Vagina (tissue), 2 donors: ENCODE measurements at regions not wholly inside any gene's neighbourhood (a gene's known extent, or its start where the extent isn't known, plus 50 kb on each side); places are given as distances from the start of the nearest gene placed in this dataset.
"Not testable (repeated sequence)": the region's sequence is repeated elsewhere in the genome, so short reads cannot be mapped to it uniquely, and the experiment has no call there.

Source experiments
- DNase-seq, 2 donors: peaks; one replicate each; pipeline ENCODE4 v3.0.0-alpha.2; 2017; ENCODE audit errors: extremely low spot score in 2 of 2
- H3K27ac ChIP-seq: fragments of 200-600 bp; sonication (generic); one replicate; pipeline ENCODE4 v1.5.1; 2019
- H3K27me3 ChIP-seq: fragments of 200-600 bp; sonication (generic); one replicate; pipeline ENCODE4 v1.5.1; 2019
- H3K36me3 ChIP-seq, 2 donors: fragments of 200-600 bp; sonication (generic); one replicate each; pipeline ENCODE4 v1.5.1; 2017 to 2019
- H3K4me1 ChIP-seq: fragments of 200-600 bp; sonication (generic); one replicate; pipeline ENCODE4 v1.5.1; 2019
- H3K4me3 ChIP-seq, 2 donors: fragments of 200-600 bp; sonication (generic); 1 replicate in 1 of 2; 2 replicates in 1 of 2; pipeline ENCODE4 v1.5.1; 2016 to 2019
- H3K9me3 ChIP-seq: fragments of 200-600 bp; sonication (generic); one replicate; pipeline ENCODE4 v1.5.1; 2019
- CTCF ChIP-seq, 3 experiments: fragments of 450-650 bp in 2 of 3; fragments of 200-600 bp in 1 of 3; sonication (generic) in 1 of 3; IDR thresholded peaks; one replicate each; pipeline ENCODE4 v1.5.1; 2017 to 2019; ENCODE audit warnings: antibody characterized with exemption in 3 of 3, mild to moderate bottlenecking in 2 of 3, moderate library complexity in 2 of 3
- POLR2A ChIP-seq, 2 donors: fragments of 450-650 bp; IDR thresholded peaks; one replicate each; pipeline ENCODE4 v1.6.1; 2017; ENCODE audit warnings: antibody characterized with exemption in 2 of 2, mild to moderate bottlenecking in 2 of 2, moderate library complexity in 2 of 2
- POLR2AphosphoS5 ChIP-seq, 2 donors: sonication (generic); formaldehyde crosslinking; IDR thresholded peaks; one replicate each; pipeline ENCODE4 v1.9.0; 2017; ENCODE audit warnings: antibody characterized with exemption in 2 of 2, mild to moderate bottlenecking in 2 of 2, low read depth in 1 of 2; ENCODE audit not compliant: insufficient read depth in 1 of 2
- intact Hi-C: fragments of 100-400 bp; cut with DNase I; formaldehyde crosslinking; loops from one replicate; pipeline ENCODE4 v1.15.1; 2023

- intact Hi-C loops, result no loop called here
- H3K4me3 ChIP-seq, result no peak overlapping the region
- H3K4me1 ChIP-seq, result no peaks in the 10 kb centered on the region
- no peaks in the 10 kb centered on the region for H3K27me3 ChIP-seq
- no peaks in the 10 kb centered on the region for H3K36me3 ChIP-seq
- no peak for TF ChIP-seq POLR2A (IDR thresholded peaks at IDR 0.05)
- no peak for TF ChIP-seq CTCF (IDR thresholded peaks at IDR 0.05)
- TF ChIP-seq POLR2AphosphoS5 (IDR thresholded peaks at IDR 0.05; ENCODE audit: insufficient read depth in 1 of 2, low read depth in 1 of 2), result no peak
- H3K27ac ChIP-seq, result no peak overlapping the region
- H3K9me3 ChIP-seq, result no peaks in the 10 kb centered on the region
- DNase-seq, result no peak
These were observed 110.6 kb downstream of the KATNIP start for GRCh38 chr16:27660507-27660906.

- H3K36me3 ChIP-seq, H3K27ac ChIP-seq, DNase-seq, H3K9me3 ChIP-seq, intact Hi-C loops, H3K4me3 ChIP-seq, H3K4me1 ChIP-seq, H3K27me3 ChIP-seq: not testable (repeated sequence)
These were observed 113.3 kb downstream of the KATNIP start for GRCh38 chr16:27663235-27663634.

GRCh38 chr16:27665881-27666280 lies 115.9 kb downstream of the KATNIP start:
- Histone ChIP-seq H3K4me3 (no peak overlapping the region), H3K36me3 (no peaks in the 10 kb centered on the region), H3K27me3 (no peaks in the 10 kb centered on the region), H3K4me1 (no peaks in the 10 kb centered on the region), H3K9me3 (no peaks in the 10 kb centered on the region), H3K27ac (no peak overlapping the region)
- TF ChIP-seq CTCF (IDR thresholded peaks at IDR 0.05), result no peak
- TF ChIP-seq POLR2A (IDR thresholded peaks at IDR 0.05), result no peak
- no peak for TF ChIP-seq POLR2AphosphoS5 (IDR thresholded peaks at IDR 0.05; ENCODE audit: insufficient read depth in 1 of 2, low read depth in 1 of 2)
- no peak for DNase-seq
- intact Hi-C loops, result no loop called here

- intact Hi-C loops, result no loop called here
- no peaks in the 10 kb centered on the region for H3K36me3 ChIP-seq
These were observed 120.3 kb downstream of the KATNIP start for GRCh38 chr16:27670071-27670810.

GRCh38 chr16:27671410-27671809 lies 121.5 kb downstream of the KATNIP start:
- no peaks in the 10 kb centered on the region for H3K9me3 ChIP-seq
- TF ChIP-seq POLR2AphosphoS5 (IDR thresholded peaks at IDR 0.05; ENCODE audit: insufficient read depth in 1 of 2, low read depth in 1 of 2), result no peak
- H3K27ac ChIP-seq, result no peak overlapping the region
- DNase-seq, result no peak
- H3K27me3 ChIP-seq, result no peaks in the 10 kb centered on the region
- no peaks in the 10 kb centered on the region for H3K4me1 ChIP-seq
- no peaks in the 10 kb centered on the region for H3K36me3 ChIP-seq
- H3K4me3 ChIP-seq, result no peak overlapping the region
- intact Hi-C loops, result no loop called here

More at GRCh38 chr16:27670071-27670810, 120.3 kb downstream of the KATNIP start:
- Histone ChIP-seq H3K27me3 (no peaks in the 10 kb centered on the region), H3K27ac (no peak overlapping the region), H3K4me1 (no peaks in the 10 kb centered on the region), H3K4me3 (no peak overlapping the region), H3K9me3 (no peaks in the 10 kb centered on the region)
- TF ChIP-seq POLR2AphosphoS5 (IDR thresholded peaks at IDR 0.05; ENCODE audit: insufficient read depth in 1 of 2, low read depth in 1 of 2) (no peak), CTCF (IDR thresholded peaks at IDR 0.05) (no peak), POLR2A (IDR thresholded peaks at IDR 0.05) (no peak)
- no peak for DNase-seq

GRCh38 chr16:27676839-27677238 lies 126.9 kb downstream of the KATNIP start:
- H3K9me3 ChIP-seq, result no peaks in the 10 kb centered on the region
- no peaks in the 10 kb centered on the region for H3K4me1 ChIP-seq
- DNase-seq, result no peak
- H3K36me3 ChIP-seq, result peaks cover 0 to 38% of the 10 kb centered on the region in 2 donors
- no peak overlapping the region for H3K27ac ChIP-seq
- intact Hi-C loops, result no loop called here
- no peak for TF ChIP-seq POLR2AphosphoS5 (IDR thresholded peaks at IDR 0.05; ENCODE audit: insufficient read depth in 1 of 2, low read depth in 1 of 2)
- no peak for TF ChIP-seq CTCF (IDR thresholded peaks at IDR 0.05)
- no peak for TF ChIP-seq POLR2A (IDR thresholded peaks at IDR 0.05)
- H3K27me3 ChIP-seq, result no peaks in the 10 kb centered on the region
- no peak overlapping the region for H3K4me3 ChIP-seq
